CD4-positive, alpha-beta T cell treated with Interleukin-4 for 1 hour (primary cell): ENCODE measurements at regions not wholly inside any gene's neighbourhood (a gene's known extent, or its start where the extent isn't known, plus 50 kb on each side); places are given as distances from the start of the nearest gene placed in this dataset.
"Not testable (repeated sequence)": the region's sequence is repeated elsewhere in the genome, so short reads cannot be mapped to it uniquely, and the experiment has no call there.

ENCODE experiments used
- DNase-seq, 2 donors: peaks; one replicate each; pipeline ENCODE4 v3.0.0-alpha.2; 2020 to 2022

DNA sequence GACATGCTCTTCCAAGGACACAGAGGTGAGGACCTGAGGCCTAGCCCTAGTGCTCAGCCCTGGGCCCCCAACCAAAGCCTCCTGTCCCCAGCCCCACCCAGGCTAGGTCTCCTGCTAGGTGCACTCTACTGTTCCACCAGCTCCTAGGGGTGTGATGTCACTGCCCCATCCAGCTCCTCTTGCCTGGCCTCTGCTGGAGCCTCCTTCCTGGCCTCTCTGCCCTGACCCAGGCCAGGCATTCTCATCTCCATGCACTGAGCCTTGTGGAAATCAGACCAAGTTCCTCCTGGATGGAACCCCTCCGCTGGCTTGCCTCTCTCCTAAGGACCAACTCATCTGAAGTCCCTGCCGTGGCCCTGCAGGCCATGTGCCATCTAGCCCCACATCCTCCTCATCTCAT is 156.8 kb downstream of the INHBB start:
- DNase-seq: no peak

DNA sequence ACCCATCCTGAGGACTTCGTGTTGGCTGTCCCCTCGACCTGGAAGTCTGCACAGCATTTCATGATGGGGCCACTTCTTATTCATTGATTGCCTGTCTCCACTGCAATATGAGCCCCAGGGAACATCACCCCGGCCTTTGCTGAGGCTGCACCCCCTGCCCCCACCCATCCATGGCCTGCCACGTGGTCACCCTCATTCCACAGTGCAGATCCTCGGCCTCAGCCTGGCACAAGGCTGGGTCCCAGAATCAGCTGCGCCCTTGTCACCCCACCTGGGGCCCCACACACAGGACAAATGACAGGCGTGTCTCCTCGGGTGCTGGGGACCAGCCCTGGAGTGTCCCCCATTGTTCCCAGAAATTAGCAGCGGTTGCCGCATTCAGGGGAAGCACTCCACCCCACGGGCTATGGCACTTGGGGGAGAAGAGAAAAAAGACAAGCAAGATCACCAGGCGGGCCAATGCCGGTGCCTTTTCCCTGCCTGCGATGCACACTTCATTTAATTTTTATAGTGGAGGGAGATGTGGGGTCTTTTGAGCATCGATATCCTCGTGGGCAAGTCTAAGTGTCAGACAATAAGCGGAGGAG is 157.4 kb downstream of the INHBB start:
- DNase-seq: no peak

DNA sequence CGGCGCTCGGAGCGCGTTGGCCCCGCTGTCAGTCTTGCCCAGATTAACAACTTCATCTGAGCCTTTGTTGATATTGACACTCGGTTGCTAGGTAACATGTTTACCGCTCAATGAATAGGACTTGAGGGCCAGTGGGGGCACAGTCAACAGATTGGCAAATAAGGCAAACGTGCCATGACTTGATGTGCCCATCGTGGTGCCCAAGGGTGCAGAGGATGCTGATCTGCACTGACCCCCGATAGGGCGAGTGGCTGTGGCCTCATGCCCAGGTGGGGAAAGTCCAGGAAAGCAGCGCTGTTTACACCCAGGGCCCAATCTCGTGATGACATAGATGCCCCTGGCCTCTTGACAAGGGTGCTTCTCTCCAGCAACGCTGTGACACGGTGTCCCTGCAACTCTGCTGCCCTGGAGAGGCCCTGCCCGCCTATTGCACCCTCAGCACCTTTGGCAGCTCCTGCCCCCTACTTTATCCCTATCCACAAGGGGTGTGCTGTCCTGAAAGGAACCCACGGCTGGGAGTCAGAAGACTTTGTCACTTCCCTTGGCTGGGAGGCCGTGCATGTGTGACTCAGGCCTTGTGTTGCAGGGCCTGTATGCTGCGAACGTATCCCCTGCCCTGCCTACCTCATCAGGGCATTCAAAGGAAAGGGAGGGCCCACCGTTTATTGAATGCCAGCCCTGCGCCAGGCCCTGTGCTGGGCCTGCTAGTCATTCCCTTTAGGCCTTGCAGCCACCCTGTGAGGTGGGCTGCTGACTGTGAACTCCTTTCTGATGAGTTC is 158.0 kb downstream of the INHBB start:
- no peak for DNase-seq

DNA sequence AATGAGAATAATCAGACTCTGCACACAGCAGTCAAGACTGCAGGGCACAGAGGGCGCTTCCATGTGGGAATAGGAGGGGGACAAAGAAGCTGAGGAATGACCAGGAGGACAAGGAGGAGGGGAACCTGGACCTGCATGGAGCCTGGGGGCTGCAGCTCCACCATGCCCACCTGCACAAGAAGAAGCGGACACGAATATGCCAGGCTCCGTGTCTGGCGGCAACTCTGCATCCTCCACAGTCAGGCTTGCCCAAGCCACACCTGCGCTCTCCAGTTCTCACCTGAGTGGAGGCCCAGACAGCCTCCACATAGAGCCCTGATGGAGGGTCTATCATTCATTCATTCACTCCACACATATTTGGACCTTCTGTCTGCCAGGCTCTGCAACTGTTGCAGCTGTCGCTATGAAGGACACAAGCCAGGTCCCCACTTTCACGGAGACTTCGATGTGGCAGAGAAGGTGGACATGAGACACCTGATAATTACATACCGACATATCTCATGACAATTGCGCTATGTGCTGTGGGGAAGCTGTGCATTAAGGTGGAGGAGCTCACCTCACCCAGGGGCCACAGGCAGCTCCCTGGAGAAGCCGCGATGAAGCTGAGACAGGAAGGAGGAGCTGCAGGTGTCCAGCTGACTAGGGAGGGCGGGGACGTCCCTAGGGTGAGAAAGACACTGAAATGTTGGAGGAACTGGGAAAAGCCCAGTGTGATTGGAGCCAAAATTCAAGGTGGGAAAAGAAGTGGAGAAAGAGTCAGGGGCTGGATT is 159.2 kb downstream of the INHBB start:
- DNase-seq: no peak

DNA sequence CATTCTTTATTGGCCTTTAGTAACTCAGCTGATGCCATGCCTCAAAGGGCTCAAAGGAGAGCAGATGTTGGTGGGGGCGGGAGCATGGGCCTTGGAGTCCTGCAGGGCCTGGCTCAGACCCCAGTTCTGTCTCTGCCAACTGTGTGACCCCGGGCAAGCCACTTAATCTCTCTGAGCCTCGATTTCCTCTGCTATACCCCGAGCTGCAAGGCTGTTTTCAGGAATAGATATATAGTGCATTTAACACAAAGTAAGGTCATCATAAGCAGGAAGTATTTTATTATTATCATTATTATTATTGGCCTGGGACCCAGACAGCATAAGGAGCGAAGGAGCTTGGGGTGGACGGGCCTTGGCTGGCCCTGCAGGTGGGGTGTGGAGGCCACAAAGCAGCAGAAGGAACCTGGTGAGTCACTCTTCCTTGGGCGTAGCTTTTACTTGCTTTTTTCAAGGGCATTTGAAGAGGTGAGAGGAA is 162.7 kb downstream of the INHBB start:
- no peak for DNase-seq

DNA sequence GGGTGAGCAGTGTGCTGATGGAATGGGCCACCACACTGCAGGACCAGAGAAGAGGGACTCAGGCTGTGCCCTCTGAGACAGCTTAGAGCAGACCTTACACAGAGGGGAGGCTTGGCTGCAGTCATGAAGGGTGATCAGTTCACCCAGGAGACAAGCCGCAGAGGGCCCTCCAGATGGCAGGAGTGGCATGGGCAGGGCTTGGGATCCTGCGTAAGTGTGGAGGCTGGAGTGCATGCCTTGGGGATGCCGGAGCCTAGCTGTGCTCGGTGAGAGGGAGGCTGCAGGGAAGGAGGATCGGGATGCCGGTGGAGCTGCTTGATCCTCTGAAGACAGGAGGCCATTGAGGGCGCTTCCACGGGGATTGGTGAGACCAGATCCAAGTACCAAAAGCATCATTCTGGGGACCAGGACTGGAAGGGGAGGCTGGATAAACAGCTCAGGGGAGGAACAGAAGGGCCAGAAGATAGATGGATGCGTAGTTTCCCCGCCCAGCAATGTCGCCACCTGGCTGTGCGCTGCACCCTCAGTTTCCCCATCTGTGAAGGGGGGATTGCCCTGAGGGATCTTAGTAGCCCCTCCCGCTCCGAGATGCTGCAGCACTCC is 163.4 kb downstream of the INHBB start:
- DNase-seq: no peak

DNA sequence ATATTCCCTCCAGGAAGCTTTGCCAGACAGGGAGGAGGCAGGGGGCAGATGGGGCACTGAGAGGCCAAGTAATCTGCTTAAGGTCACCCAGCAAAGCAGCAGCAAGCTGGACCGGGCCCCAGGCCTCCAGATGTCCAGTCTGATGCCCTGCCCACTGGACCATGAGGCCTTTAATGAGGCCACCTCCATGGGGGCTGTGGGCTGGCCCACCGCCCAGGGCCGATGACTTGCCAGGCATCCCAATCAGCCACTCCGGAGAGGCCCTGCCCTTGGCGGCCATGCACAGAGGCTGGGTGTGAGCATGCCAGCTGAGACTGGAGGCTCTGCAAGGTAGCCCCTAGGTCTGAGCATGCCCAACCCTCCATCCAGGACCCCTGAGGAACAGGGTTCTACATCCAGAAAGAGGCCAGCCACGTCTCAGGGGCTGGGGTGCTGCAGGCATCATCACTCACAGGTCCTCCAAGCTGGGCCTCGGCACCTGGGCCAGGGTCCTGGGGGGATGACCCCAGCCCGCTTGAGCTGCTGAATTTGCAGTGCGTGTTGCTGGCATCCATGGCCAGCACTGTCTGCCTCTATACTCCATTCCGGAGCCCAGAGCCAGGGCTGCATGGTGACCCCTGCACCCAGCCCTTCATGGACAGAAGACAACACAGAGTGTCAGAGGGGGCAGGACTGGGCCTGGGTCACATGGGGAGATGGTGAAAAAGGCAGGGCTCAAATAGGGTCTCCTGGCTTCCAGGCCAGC is 164.2 kb downstream of the INHBB start:
- DNase-seq: no peak

DNA sequence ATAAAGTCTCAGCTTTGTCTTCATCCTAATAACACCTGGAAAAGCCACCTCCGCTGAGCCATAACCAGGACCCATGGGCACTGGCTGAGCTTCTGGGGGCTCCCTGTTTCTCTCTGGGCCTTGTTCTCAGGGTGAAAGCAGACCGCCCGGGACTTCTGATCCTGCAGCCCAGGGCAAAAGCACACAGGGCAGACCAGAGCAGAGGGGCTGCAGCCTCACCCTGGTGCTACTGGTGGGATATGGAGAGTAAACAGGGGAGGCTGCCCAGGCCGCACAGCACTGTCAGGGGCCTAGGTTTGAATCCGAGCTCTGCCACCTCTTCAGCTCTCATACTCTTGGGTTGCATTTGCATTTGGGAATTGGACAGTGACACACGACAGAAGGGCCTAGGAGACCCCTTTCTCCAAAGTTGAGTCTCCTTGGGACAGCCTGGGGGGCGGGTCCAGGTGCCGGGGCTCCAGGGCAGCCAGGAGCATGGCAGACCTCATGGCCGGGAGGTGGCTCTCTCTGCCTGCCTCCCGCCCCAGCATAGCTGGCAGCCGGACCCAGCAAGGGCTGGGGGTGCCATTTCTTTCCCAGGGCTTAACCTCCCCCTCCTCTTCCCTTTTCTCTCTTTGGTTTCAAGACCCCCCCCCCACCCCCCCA is 164.9 kb downstream of the INHBB start:
- no peak for DNase-seq

DNA sequence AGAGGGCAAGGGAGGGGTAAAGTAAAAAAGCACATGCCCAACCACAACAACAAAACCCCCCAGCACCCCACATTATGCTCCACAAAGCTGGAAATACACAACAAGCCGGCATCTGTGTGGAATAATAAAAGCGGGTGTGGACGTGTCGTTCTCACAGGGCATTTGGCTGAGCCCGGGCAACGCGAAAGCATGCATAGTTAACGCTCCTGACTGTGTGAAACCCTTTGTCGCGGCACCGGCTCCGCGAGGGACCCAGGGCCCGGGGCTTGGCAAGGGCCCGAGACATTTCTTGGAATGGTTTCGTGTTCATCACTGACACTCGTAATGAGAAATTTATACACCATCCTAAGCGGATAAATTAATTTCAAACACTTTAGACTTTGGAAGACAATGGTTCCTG is 165.6 kb downstream of the INHBB start:
- DNase-seq: no peak

DNA sequence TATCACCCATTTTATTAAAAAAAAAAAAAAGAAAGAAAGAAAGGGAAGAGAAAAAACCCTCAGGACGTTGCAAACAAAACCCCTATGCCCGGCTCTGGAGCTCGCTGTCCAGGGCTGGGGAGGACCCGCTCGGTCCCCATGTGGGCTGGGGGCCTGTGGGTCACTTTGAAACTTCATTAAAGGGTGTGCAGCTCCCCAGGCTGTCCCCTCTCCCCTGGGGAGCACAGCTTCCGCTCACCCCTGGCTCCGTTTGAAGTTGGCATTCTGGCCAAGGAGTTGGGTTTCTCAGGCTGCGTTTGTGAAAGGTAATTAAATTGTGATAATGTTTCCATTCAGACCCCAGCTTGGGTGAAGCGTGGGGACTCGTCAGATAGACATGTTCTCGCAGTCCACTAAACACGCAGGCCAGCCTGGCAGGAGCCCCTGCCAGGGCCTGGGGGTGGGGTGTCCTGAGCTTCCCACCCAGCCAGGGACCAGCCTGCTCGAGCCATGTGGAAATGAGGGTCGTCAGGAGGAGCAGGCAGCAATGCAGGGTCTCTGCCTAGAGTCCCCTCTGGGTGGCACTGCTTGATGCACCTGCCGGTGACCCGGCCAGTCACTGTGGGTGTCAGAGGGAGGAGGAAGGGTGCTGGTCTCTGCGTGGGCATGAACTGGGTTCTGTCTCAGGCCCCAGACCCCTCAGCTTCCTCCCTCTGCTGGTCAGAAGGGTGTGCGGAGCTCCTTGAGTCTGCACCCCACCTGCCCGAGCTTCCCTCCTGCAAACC is 166.2 kb downstream of the INHBB start:
- DNase-seq: no peak

DNA sequence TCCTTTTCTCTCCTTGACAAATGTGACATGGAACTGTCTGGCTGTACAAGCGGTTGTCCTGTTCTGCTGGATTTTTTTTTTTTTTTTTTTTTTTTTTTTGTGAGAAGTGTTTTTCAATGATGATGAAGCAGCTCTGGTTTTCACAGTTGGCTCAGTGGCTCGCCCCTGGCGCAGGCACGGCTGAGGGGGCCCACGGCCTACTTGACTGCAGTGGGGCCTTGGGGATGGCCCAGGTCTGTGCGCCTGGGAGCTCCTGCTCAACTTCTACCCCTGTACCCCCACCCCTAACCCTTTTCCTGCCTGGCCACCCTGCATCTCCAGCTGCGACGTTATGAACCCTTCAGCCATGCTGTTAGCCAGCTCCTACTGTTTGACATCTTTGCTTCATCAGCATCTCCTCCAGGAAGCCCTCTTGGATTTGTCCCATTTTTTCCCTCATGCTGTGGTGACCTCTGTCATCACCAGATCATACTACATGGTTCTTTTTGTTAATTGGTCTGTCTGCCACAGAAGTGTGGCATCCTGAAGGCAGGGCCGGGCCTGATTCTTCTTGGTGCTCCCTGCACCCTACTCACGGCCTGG is 167.9 kb downstream of the INHBB start:
- no peak for DNase-seq

DNA sequence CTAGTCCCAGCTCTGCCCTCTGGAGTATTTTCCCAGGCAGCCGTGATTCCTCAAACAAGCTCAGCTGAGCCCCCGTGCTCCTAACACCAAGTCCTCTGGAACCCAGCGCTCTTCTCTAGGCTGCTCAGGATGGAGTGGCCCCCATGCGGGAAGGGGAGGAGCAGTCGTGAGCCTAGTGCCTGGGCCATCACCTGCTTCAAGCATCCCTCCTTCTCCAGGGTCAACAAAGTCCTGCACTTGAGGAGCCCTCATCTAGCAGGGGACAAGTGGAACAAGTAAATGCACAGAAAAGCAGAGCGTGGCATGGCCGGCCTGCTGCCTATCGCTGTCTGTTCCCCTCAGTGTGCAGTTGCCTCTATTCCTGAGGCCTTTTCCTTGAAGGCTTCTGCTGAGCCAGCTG is 168.6 kb downstream of the INHBB start:
- no peak for DNase-seq

DNA sequence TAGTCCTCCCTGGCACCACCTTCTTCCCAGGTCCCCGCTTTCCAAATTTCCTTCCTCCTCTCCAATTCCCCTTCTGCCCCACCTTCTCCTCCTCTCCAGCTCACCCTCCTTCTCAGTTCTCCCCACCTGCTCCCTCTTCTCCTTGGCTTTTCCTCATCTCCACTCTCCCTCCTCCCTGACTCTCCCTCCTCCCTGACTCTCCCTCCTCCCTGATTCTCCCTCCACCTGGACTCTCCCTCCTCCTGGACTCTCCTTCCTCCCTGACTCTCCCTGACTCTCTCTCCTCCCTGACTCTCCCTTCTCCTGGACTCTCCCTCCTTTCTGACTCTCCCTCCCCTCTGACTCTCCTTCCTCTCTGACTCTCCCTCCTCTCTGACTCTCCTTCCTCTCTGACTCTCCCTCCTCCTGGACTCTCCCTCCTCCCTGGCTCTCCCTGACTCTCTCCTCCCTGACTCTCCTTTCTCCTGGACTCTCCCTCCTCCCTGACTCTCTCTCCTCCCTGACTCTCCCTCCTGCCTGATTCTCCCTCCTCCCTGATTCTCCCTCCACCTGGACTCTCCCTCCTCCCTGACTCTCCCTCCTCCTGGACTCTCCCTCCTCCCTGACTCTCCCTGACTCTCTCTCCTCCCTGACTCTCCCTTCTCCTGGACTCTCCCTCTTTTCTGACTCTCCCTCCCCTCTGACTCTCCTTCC is 169.3 kb downstream of the INHBB start:
- DNase-seq: not testable (repeated sequence)

DNA sequence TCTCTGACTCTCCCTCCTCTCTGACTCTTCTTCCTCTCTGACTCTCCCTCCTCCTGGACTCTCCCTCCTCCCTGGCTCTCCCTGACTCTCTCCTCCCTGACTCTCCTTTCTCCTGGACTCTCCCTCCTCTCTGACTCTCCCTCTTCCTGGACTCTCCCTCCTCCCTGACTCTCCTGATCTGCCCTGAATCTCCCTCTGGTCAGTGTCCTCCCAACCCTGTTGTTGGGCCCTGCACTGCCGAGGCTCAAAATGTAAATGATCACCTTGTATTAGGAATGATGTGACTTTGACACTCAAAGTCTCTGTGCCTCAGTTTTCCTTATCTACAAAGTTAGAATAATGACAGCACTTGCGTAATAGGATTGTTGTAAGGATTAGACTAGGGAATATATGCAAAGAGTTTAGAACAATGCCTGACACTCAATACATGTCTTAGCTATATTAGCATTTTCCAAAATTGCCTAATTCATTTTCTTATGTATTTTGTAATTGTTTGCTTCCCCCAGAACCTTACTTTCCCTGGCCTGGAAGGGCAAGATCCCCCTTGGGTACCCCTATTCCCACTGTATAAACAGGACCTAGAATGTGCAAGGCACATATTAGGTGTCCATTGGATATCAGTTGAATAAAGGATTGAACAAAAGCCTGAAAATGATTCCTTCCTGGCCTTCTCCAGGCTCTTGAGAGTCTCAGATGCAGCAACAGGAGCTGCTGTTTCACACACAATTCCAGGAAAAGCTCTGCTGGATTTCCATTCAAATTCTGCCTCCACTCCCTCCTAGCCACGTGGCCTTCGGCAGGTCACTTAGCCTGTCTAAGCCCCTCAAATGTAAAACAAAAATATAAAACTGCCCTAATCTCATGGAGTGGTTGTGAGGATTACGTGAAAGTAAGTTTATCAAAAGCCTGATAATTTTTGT is 170.1 kb downstream of the INHBB start:
- DNase-seq: no peak

DNA sequence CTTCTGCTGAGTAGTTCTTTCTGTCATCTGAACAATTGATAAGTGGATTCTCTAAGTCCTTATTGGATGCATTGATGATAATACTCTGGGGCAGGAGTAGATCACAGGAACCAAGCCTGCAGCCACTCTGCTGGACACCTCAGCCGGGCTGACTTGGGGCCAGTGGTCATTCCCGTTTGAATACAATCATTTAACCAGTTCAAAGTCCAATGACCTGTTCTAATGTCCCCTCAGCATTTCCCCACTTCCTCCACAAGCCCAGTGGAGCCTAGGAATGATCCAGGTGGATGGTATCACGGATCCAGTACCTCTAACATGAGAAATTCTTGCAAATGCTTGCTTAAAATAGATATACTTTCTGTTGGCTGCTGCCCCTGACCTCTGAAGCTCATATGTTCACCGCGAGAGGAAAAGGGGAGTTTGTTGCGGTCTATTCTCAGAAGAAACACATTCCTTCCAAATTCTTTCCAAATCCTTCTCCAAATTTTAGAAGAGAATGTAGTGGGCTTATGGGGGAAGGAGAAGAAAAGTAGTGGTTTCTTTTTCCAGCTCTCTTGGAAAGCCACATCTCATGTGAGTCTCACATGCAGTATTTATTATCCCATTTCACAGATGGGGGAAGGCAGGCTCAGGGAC is 170.9 kb downstream of the INHBB start:
- DNase-seq: no peak

DNA sequence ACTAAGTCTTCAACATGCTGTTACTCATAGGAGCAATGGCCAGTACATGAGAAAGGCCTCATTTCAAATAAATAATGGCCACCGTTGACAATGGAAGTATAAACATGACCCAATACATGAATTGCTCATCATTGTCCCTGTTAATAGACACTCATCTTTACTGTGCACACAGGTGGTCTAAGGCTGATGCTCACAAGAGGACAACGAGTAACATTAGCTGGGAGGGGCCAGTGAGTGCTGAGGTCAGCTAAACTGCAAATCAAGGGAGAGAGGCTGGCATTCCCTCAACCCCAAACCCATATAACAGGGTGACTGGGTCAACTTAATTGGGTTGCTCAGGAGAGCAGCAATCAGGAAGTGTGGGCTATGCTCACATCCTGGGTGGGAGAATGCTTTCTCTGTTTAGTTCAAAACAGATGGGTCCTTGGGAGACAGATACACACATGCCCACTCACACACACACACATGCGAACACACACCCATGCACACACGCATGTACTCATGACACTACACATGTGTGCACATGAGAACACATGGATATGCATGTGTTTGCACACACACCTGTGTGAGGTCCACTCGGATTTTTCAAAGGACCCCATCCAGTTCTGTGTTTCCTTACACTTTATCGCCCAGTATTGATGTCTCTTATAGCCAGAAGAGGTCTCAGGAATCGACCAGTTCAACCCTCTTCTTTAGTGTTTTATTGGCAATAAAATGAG is 172.0 kb downstream of the INHBB start:
- DNase-seq: no peak

DNA sequence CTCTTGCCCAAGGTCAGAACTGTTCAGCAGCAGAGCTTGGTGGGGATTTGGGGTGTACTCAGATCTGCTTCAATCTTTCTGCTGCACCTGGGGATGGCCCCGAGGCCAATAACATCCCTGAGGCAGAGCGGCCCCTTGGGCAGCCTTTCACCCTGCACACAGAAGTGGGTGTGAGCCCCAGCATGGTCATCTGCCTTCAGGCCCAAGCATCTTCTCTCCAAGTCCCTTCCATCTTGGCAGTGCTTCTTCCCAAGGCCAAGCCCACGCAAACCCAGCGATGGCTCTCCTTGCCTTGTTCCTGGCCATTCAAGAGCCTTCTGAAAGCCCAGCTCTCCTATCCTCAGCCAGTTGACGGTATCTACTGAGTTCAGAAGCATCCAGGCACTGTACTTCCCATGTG is 172.9 kb downstream of the INHBB start:
- DNase-seq: no peak

DNA sequence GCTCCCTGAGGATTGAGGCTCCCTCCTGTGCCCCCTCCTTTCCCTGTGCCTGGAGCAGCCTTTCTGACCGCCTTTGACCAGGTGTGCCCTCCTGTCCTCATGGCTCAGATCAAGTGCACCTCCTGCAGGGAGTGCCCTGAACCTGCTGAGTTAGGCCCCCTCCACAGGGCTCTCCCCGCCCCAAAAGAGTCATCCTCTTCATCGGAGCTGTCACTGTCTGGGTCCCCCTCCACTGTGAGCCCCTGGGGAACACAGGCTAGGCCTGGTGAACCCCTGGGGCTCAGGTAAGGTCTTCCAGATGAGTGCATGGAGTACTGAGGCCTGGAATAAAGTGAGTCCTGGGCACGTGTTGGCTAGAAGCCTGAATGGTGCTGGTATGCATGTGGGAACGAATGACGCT is 173.5 kb downstream of the INHBB start:
- no peak for DNase-seq
